Activated naive CD4-positive, alpha-beta T cell (primary cell): ENCODE measurements at regions not wholly inside any gene's neighbourhood (a gene's known extent, or its start where the extent isn't known, plus 50 kb on each side); places are given as distances from the start of the nearest gene placed in this dataset.

Source experiments
- DNase-seq, 4 experiments: peaks; one replicate each; lab custom pipeline; 2025; lab: John Stamatoyannopoulos, UW

GRCh38 chr2:59449274-59449673 is 1104.2 kb downstream of the BCL11A start:
- DNase-seq, result no peak

- no peak for DNase-seq
These were observed 1113.0 kb downstream of the BCL11A start for GRCh38 chr2:59440491-59440890.

GRCh38 chr2:59435635-59436034 is 1117.8 kb downstream of the BCL11A start:
- DNase-seq, result no peak

- DNase-seq, result no peak
These were observed 1124.5 kb downstream of the BCL11A start for GRCh38 chr2:59428940-59429339.

GRCh38 chr2:59427980-59428379 is 1125.5 kb downstream of the BCL11A start:
- no peak for DNase-seq

GRCh38 chr2:59425247-59425646 is 1128.2 kb downstream of the BCL11A start:
- DNase-seq, result no peak

- no peak for DNase-seq
These were observed 1139.5 kb downstream of the BCL11A start for GRCh38 chr2:59413751-59414570.

- no peak for DNase-seq
These were observed 1154.3 kb downstream of the BCL11A start for GRCh38 chr2:59399126-59399525.

- DNase-seq, result no peak
These were observed 1155.4 kb downstream of the BCL11A start for GRCh38 chr2:59398081-59398480.

GRCh38 chr2:59395119-59395518 is 1154.0 kb upstream of the FANCL start:
- DNase-seq, result no peak

- DNase-seq, result no peak
These were observed 1150.8 kb upstream of the FANCL start for GRCh38 chr2:59391896-59392295.

GRCh38 chr2:59390581-59390980 is 1149.5 kb upstream of the FANCL start:
- DNase-seq, result no peak

- no peak for DNase-seq
These were observed 1148.1 kb upstream of the FANCL start for GRCh38 chr2:59389240-59389639.

- DNase-seq, result no peak
These were observed 1144.8 kb upstream of the FANCL start for GRCh38 chr2:59385971-59386370.

- DNase-seq, result no peak
These were observed 1142.3 kb upstream of the FANCL start for GRCh38 chr2:59383473-59383872.

- DNase-seq, result no peak
These were observed 1137.0 kb upstream of the FANCL start for GRCh38 chr2:59378127-59378526.

GRCh38 chr2:59366288-59366687 is 1125.2 kb upstream of the FANCL start:
- no peak for DNase-seq

- no peak for DNase-seq
These were observed 1113.4 kb upstream of the FANCL start for GRCh38 chr2:59354498-59354897.

GRCh38 chr2:59353306-59353921 is 1112.3 kb upstream of the FANCL start:
- DNase-seq, result no peak

- DNase-seq, result no peak
These were observed 1101.0 kb upstream of the FANCL start for GRCh38 chr2:59342166-59342565.

- DNase-seq, result no peak
These were observed 1098.7 kb upstream of the FANCL start for GRCh38 chr2:59339837-59340207.

GRCh38 chr2:59339121-59339836 is 1098.2 kb upstream of the FANCL start:
- no peak for DNase-seq

GRCh38 chr2:59333007-59333406 is 1091.9 kb upstream of the FANCL start:
- DNase-seq, result no peak
